ENCODE measurements at regions not wholly inside any gene's neighbourhood (a gene's known extent, or its start where the extent isn't known, plus 50 kb on each side); places are given as distances from the start of the nearest gene placed in this dataset.

DNA sequence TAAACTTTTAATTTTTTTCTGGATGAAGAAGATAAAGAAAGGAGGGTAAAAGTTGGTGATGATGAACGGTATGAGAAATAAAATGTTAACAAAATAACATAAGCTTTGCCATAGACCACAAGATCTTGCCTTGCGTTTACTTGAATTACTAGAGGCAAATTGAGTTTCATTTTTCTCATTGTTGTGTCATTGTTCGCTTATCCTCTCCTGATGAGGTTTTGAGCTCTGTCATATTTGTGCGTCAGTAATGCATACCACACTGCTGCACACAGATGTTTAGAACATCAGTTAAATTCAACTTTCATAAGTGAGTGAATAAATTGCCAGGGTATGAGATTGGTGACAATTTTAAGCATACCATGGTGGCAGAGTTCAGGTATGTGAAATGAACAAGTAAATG lies 843.6 kb downstream of the SUCLG1 start:
- TF ChIP-seq, protein P1, sequence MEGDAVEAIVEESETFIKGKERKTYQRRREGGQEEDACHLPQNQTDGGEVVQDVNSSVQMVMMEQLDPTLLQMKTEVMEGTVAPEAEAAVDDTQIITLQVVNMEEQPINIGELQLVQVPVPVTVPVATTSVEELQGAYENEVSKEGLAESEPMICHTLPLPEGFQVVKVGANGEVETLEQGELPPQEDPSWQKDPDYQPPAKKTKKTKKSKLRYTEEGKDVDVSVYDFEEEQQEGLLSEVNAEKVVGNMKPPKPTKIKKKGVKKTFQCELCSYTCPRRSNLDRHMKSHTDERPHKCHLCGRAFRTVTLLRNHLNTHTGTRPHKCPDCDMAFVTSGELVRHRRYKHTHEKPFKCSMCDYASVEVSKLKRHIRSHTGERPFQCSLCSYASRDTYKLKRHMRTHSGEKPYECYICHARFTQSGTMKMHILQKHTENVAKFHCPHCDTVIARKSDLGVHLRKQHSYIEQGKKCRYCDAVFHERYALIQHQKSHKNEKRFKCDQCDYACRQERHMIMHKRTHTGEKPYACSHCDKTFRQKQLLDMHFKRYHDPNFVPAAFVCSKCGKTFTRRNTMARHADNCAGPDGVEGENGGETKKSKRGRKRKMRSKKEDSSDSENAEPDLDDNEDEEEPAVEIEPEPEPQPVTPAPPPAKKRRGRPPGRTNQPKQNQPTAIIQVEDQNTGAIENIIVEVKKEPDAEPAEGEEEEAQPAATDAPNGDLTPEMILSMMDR (IDR thresholded peaks at IDR 0.05; ENCODE audit: low read depth, low read length) = no peak
- no peak for DNase-seq (ENCODE audit: low read depth in 1 of 2, low spot score in 1 of 2)
- H3K4me1 ChIP-seq (ENCODE audit: low read depth) = no peaks in the 10 kb centered on the region
- no peaks in the 10 kb centered on the region for H3K9me3 ChIP-seq (ENCODE audit: low read depth)
- no peak overlapping the region for H3K27ac ChIP-seq
- no peaks in the 10 kb centered on the region for H3K27me3 ChIP-seq
- no peak overlapping the region for H3K4me3 ChIP-seq
- no peaks in the 10 kb centered on the region for H3K36me3 ChIP-seq

- H3K4me1 ChIP-seq (ENCODE audit: low read depth) = no peaks in the 10 kb centered on the region
- TF ChIP-seq, protein P1 (IDR thresholded peaks at IDR 0.05; ENCODE audit: low read depth, low read length) = no peak
- H3K27ac ChIP-seq = no peak overlapping the region
- H3K36me3 ChIP-seq = no peaks in the 10 kb centered on the region
- no peaks in the 10 kb centered on the region for H3K9me3 ChIP-seq (ENCODE audit: low read depth)
- no peak overlapping the region for H3K4me3 ChIP-seq
- H3K27me3 ChIP-seq = no peaks in the 10 kb centered on the region
- no peak for DNase-seq (ENCODE audit: low read depth in 1 of 2, low spot score in 1 of 2)
These were observed 845.9 kb downstream of the SUCLG1 start for GRCh38 chr2:83613178-83613577.

DNA sequence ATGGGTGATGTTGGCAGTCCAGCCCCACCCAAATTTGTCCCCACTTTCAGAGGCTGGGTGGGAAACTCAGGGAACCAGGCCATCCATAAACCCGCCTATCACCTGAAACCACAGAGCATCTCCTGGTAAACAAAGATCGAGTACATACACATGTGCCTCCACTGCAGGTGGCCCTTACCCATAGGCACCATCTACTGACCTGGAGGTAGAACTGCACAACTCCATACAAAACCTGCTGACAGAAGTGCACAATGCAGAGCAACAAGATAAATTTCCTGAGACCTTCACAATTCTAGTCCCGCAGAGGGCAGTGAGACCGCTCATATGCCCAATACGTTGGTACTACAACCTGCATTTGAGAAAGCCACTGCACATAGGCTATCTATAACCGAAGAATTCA lies 856.3 kb downstream of the SUCLG1 start:
- TF ChIP-seq, protein P1 (IDR thresholded peaks at IDR 0.05; ENCODE audit: low read depth, low read length) = no peak
- H3K27ac ChIP-seq = no peak overlapping the region
- H3K36me3 ChIP-seq = no peaks in the 10 kb centered on the region
- DNase-seq (ENCODE audit: low read depth in 1 of 2, low spot score in 1 of 2) = no peak
- H3K27me3 ChIP-seq = no peaks in the 10 kb centered on the region
- H3K4me1 ChIP-seq (ENCODE audit: low read depth) = no peaks in the 10 kb centered on the region
- H3K4me3 ChIP-seq = no peak overlapping the region
- H3K9me3 ChIP-seq (ENCODE audit: low read depth) = no peaks in the 10 kb centered on the region

- no peak overlapping the region for H3K27ac ChIP-seq
- H3K4me3 ChIP-seq = no peak overlapping the region
- no peaks in the 10 kb centered on the region for H3K4me1 ChIP-seq (ENCODE audit: low read depth)
These were observed 862.3 kb downstream of the SUCLG1 start for GRCh38 chr2:83596592-83597282.

GRCh38 chr2:83595926-83596325 lies 863.2 kb downstream of the SUCLG1 start:
- DNase-seq (ENCODE audit: low read depth in 1 of 2, low spot score in 1 of 2) = no peak
- Histone ChIP-seq H3K9me3 (ENCODE audit: low read depth) (no peaks in the 10 kb centered on the region), H3K36me3 (no peaks in the 10 kb centered on the region), H3K4me1 (ENCODE audit: low read depth) (no peaks in the 10 kb centered on the region), H3K27ac (no peak overlapping the region), H3K27me3 (no peaks in the 10 kb centered on the region), H3K4me3 (no peak overlapping the region)
- TF ChIP-seq, protein P1 (IDR thresholded peaks at IDR 0.05; ENCODE audit: low read depth, low read length) = no peak

More at GRCh38 chr2:83596592-83597282, 862.3 kb downstream of the SUCLG1 start:
- DNase-seq (ENCODE audit: low read depth in 1 of 2, low spot score in 1 of 2) = no peak
- H3K9me3 ChIP-seq (ENCODE audit: low read depth) = no peaks in the 10 kb centered on the region
- TF ChIP-seq, protein P1 (IDR thresholded peaks at IDR 0.05; ENCODE audit: low read depth, low read length) = no peak
- no peaks in the 10 kb centered on the region for H3K36me3 ChIP-seq
- no peaks in the 10 kb centered on the region for H3K27me3 ChIP-seq

Data from cardiac muscle cell (in vitro differentiated cells and primary cell).